ENCODE measurements at regions not wholly inside any gene's neighbourhood (a gene's known extent, or its start where the extent isn't known, plus 50 kb on each side); places are given as distances from the start of the nearest gene placed in this dataset.

- Mint-ChIP-seq H3K9me3 (peaks cover 3% of the 10 kb centered on the region), H3K27ac (peak overlapping the region; percentile 58), H3K4me1 (peaks cover 10% of the 10 kb centered on the region), H3K36me3 (ENCODE audit: low read depth) (no peaks in the 10 kb centered on the region), H3K4me3 (no peak overlapping the region), H3K27me3 (ENCODE audit: insufficient read depth) (no peaks in the 10 kb centered on the region)
- no peaks in the 10 kb centered on the region for H3K27me3 ChIP-seq (ENCODE audit: control insufficient read depth, insufficient read depth, low read length, poor library complexity, severe bottlenecking)
- H3K9ac ChIP-seq (ENCODE audit: extremely low read depth, low read length, poor library complexity, severe bottlenecking): no peak overlapping the region
- H3K27ac ChIP-seq (ENCODE audit: low read depth, low read length): no peak overlapping the region
- DNase-seq: peak; percentile 54
- H3K4me3 ChIP-seq (ENCODE audit: low read length): no peak overlapping the region
- no peaks in the 10 kb centered on the region for H3K36me3 ChIP-seq (ENCODE audit: control insufficient read depth, insufficient read depth, low read length)
- no peaks in the 10 kb centered on the region for H3K4me1 ChIP-seq (ENCODE audit: control insufficient read depth, insufficient read depth, low read length)
- H3K9me3 ChIP-seq (ENCODE audit: control insufficient read depth, low read length): no peaks in the 10 kb centered on the region
- no peak for TF ChIP-seq CTCF (conservative IDR thresholded peaks at IDR 0.05)
- WGBS, 2 experiments (ENCODE audit: insufficient coverage in 1 of 2, insufficient read length in 1 of 2): 84% methylated on average over 8 of the region's 8 CpGs; no CpG with 5 or more reads in 1 of the 2 experiments
Observed at GRCh38 chr3:102078854-102079808, 229.8 kb downstream of the NFKBIZ start.

GRCh38 chr3:102079809-102080197 is 230.5 kb downstream of the NFKBIZ start:
- TF ChIP-seq CTCF (conservative IDR thresholded peaks at IDR 0.05): no peak
- H3K4me1 ChIP-seq (ENCODE audit: control insufficient read depth, insufficient read depth, low read length): no peaks in the 10 kb centered on the region
- no peak for DNase-seq
- Mint-ChIP-seq H3K4me3 (no peak overlapping the region), H3K9me3 (peaks cover 3% of the 10 kb centered on the region), H3K36me3 (ENCODE audit: low read depth) (no peaks in the 10 kb centered on the region), H3K4me1 (peaks cover 10% of the 10 kb centered on the region), H3K27me3 (ENCODE audit: insufficient read depth) (no peaks in the 10 kb centered on the region), H3K27ac (no peak overlapping the region)
- no peak overlapping the region for H3K9ac ChIP-seq (ENCODE audit: extremely low read depth, low read length, poor library complexity, severe bottlenecking)
- no peaks in the 10 kb centered on the region for H3K9me3 ChIP-seq (ENCODE audit: control insufficient read depth, low read length)
- 97 to 100% methylated on average over 1 to 2 of the region's 2 CpGs for WGBS, 2 experiments (ENCODE audit: insufficient coverage in 1 of 2, insufficient read length in 1 of 2)
- H3K4me3 ChIP-seq (ENCODE audit: low read length): no peak overlapping the region
- H3K36me3 ChIP-seq (ENCODE audit: control insufficient read depth, insufficient read depth, low read length): no peaks in the 10 kb centered on the region
- no peak overlapping the region for H3K27ac ChIP-seq (ENCODE audit: low read depth, low read length)
- H3K27me3 ChIP-seq (ENCODE audit: control insufficient read depth, insufficient read depth, low read length, poor library complexity, severe bottlenecking): no peaks in the 10 kb centered on the region

- Histone ChIP-seq H3K9me3 (ENCODE audit: control insufficient read depth, low read length) (no peaks in the 10 kb centered on the region), H3K4me3 (ENCODE audit: low read length) (no peak overlapping the region), H3K36me3 (ENCODE audit: control insufficient read depth, insufficient read depth, low read length) (no peaks in the 10 kb centered on the region), H3K9ac (ENCODE audit: extremely low read depth, low read length, poor library complexity, severe bottlenecking) (no peak overlapping the region), H3K4me1 (ENCODE audit: control insufficient read depth, insufficient read depth, low read length) (no peaks in the 10 kb centered on the region), H3K27ac (ENCODE audit: low read depth, low read length) (no peak overlapping the region), H3K27me3 (ENCODE audit: control insufficient read depth, insufficient read depth, low read length, poor library complexity, severe bottlenecking) (no peaks in the 10 kb centered on the region)
- 91 to 100% methylated on average over 1 to 3 of the region's 3 CpGs for WGBS, 2 experiments (ENCODE audit: insufficient coverage in 1 of 2, insufficient read length in 1 of 2)
- H3K4me3 Mint-ChIP-seq: no peak overlapping the region
- no peak for DNase-seq
- no peak overlapping the region for H3K27ac Mint-ChIP-seq
- no peaks in the 10 kb centered on the region for H3K36me3 Mint-ChIP-seq (ENCODE audit: low read depth)
- H3K27me3 Mint-ChIP-seq (ENCODE audit: insufficient read depth): no peaks in the 10 kb centered on the region
- TF ChIP-seq CTCF (conservative IDR thresholded peaks at IDR 0.05): no peak
- peaks cover 10% of the 10 kb centered on the region for H3K4me1 Mint-ChIP-seq
- H3K9me3 Mint-ChIP-seq: no peaks in the 10 kb centered on the region
Observed at GRCh38 chr3:102081572-102082289, 232.4 kb downstream of the NFKBIZ start.

Measured in endodermal cell (in vitro differentiated cells).